Nephron progenitor cell (in vitro differentiated cells): ENCODE measurements at regions not wholly inside any gene's neighbourhood (a gene's known extent, or its start where the extent isn't known, plus 50 kb on each side); places are given as distances from the start of the nearest gene placed in this dataset.

ENCODE experiments used
- DNase-seq: peaks from one replicate; pipeline ENCODE4 v3.0.0; 2021
- H3K27ac Mint-ChIP-seq: 2 replicates; pipeline ENCODE4 v1.8.0; 2021; ENCODE audit warnings: mild to moderate bottlenecking, moderate library complexity, mixed read lengths
- H3K27me3 Mint-ChIP-seq: 2 replicates; pipeline ENCODE4 v1.8.0; 2021; ENCODE audit warnings: mild to moderate bottlenecking, low read depth, mixed read lengths; ENCODE audit not compliant: poor library complexity
- H3K36me3 Mint-ChIP-seq: 2 replicates; pipeline ENCODE4 v1.8.0; 2021; ENCODE audit warnings: low read depth, mixed read lengths
- H3K4me1 Mint-ChIP-seq: 2 replicates; pipeline ENCODE4 v1.8.0; 2021; ENCODE audit warnings: mixed read lengths
- H3K4me3 Mint-ChIP-seq: 2 replicates; pipeline ENCODE4 v1.8.0; 2021; ENCODE audit warnings: mild to moderate bottlenecking, moderate library complexity, mixed read lengths
- H3K9me3 Mint-ChIP-seq: 2 replicates; pipeline ENCODE4 v1.8.0; 2021; ENCODE audit warnings: mild to moderate bottlenecking, moderate library complexity, mixed read lengths
- CTCF ChIP-seq: fragments of 200-600 bp; sonication (generic); IDR thresholded peaks from 2 replicates; pipeline ENCODE4 v1.5.0; 2021; ENCODE audit warnings: antibody characterized with exemption

GRCh38 chr1:170481000-170481399 is 51.0 kb upstream of the GORAB start:
- no peaks in the 10 kb centered on the region for H3K36me3 Mint-ChIP-seq
- TF ChIP-seq CTCF, result no peak
- no peak for DNase-seq
- H3K9me3 Mint-ChIP-seq, result no peaks in the 10 kb centered on the region
- peaks cover 4% of the 10 kb centered on the region for H3K4me1 Mint-ChIP-seq
- no peaks in the 10 kb centered on the region for H3K27me3 Mint-ChIP-seq
- H3K27ac Mint-ChIP-seq, result no peak overlapping the region
- no peak overlapping the region for H3K4me3 Mint-ChIP-seq
